Epidermal melanocyte (primary cell): ENCODE measurements at regions not wholly inside any gene's neighbourhood (a gene's known extent, or its start where the extent isn't known, plus 50 kb on each side); places are given as distances from the start of the nearest gene placed in this dataset.
"Not testable (repeated sequence)": the region's sequence is repeated elsewhere in the genome, so short reads cannot be mapped to it uniquely, and the experiment has no call there.

ENCODE experiments used
- DNase-seq: peaks from one replicate; pipeline ENCODE4 v3.0.0; 2011; ENCODE audit warnings: low spot score; ENCODE audit not compliant: insufficient read length

- DNase-seq = not testable (repeated sequence)
These were observed 2777.4 kb upstream of the TPTE start for GRCh38 chr21:7743940-7744339.

- DNase-seq = not testable (repeated sequence)
These were observed 2776.8 kb upstream of the TPTE start for GRCh38 chr21:7744406-7745099.

GRCh38 chr21:7745100-7745450 lies 2776.3 kb upstream of the TPTE start:
- not testable (repeated sequence) for DNase-seq

GRCh38 chr21:7747964-7748363 lies 2773.4 kb upstream of the TPTE start:
- DNase-seq = not testable (repeated sequence)

- not testable (repeated sequence) for DNase-seq
These were observed 2768.8 kb upstream of the TPTE start for GRCh38 chr21:7752611-7753010.

- not testable (repeated sequence) for DNase-seq
These were observed 2768.0 kb upstream of the TPTE start for GRCh38 chr21:7753380-7753877.

- DNase-seq = not testable (repeated sequence)
These were observed 2751.4 kb upstream of the TPTE start for GRCh38 chr21:7769985-7770384.

GRCh38 chr21:7774219-7774618 lies 2747.2 kb upstream of the TPTE start:
- not testable (repeated sequence) for DNase-seq

- peak; percentile 1 for DNase-seq
These were observed 2745.9 kb upstream of the TPTE start for GRCh38 chr21:7775327-7775984.

- DNase-seq = not testable (repeated sequence)
These were observed 2745.3 kb upstream of the TPTE start for GRCh38 chr21:7776035-7776434.

GRCh38 chr21:7776622-7777021 lies 2744.8 kb upstream of the TPTE start:
- not testable (repeated sequence) for DNase-seq

GRCh38 chr21:7777289-7777688 lies 2744.1 kb upstream of the TPTE start:
- not testable (repeated sequence) for DNase-seq

GRCh38 chr21:7787427-7788078 lies 2733.8 kb upstream of the TPTE start:
- DNase-seq = not testable (repeated sequence)

- DNase-seq = not testable (repeated sequence)
These were observed 2727.6 kb upstream of the TPTE start for GRCh38 chr21:7793797-7794196.

GRCh38 chr21:7797328-7797727 lies 2724.1 kb upstream of the TPTE start:
- DNase-seq = not testable (repeated sequence)

- DNase-seq = not testable (repeated sequence)
These were observed 2722.9 kb upstream of the TPTE start for GRCh38 chr21:7798446-7798845.

- not testable (repeated sequence) for DNase-seq
These were observed 2721.7 kb upstream of the TPTE start for GRCh38 chr21:7799697-7800096.

- not testable (repeated sequence) for DNase-seq
These were observed 2707.9 kb upstream of the TPTE start for GRCh38 chr21:7813475-7813874.

- DNase-seq = not testable (repeated sequence)
These were observed 2704.4 kb upstream of the TPTE start for GRCh38 chr21:7817013-7817412.

- DNase-seq = not testable (repeated sequence)
These were observed 2702.1 kb upstream of the TPTE start for GRCh38 chr21:7819301-7819700.

GRCh38 chr21:7825627-7826026 lies 2695.8 kb upstream of the TPTE start:
- not testable (repeated sequence) for DNase-seq

- not testable (repeated sequence) for DNase-seq
These were observed 2695.2 kb upstream of the TPTE start for GRCh38 chr21:7826174-7826573.
